Activated CD8-positive, alpha-beta memory T cell treated with anti-CD3 and anti-CD28 coated beads, Interleukin-2, amount 50 U/mL, for 4 hours (primary cell): ENCODE measurements at regions not wholly inside any gene's neighbourhood (a gene's known extent, or its start where the extent isn't known, plus 50 kb on each side); places are given as distances from the start of the nearest gene placed in this dataset.
A peak's percentile ranks its signal among the peaks of the same experiment; 100 is the strongest.

ENCODE experiments used
- DNase-seq: peaks from one replicate; pipeline ENCODE4 v3.0.0-alpha.2; 2020

- no peak for DNase-seq
Observed at GRCh38 chr9:79884546-79884945, 312.8 kb downstream of the TLE4 start.

- peak; percentile 40 for DNase-seq
Observed at GRCh38 chr9:79883073-79883645, 311.4 kb downstream of the TLE4 start.

GRCh38 chr9:79880626-79881025, 308.9 kb downstream of the TLE4 start:
- no peak for DNase-seq

- no peak for DNase-seq
Observed at GRCh38 chr9:79877943-79878602, 306.3 kb downstream of the TLE4 start.

GRCh38 chr9:79868567-79869189, 296.9 kb downstream of the TLE4 start:
- DNase-seq, result no peak

- no peak for DNase-seq
Observed at GRCh38 chr9:79862921-79863890, 291.4 kb downstream of the TLE4 start.

- DNase-seq, result no peak
Observed at GRCh38 chr9:79858508-79858907, 286.7 kb downstream of the TLE4 start.

GRCh38 chr9:79857188-79857587, 285.4 kb downstream of the TLE4 start:
- DNase-seq, result no peak

GRCh38 chr9:79847074-79847473, 275.3 kb downstream of the TLE4 start:
- DNase-seq, result no peak

- DNase-seq, result no peak
Observed at GRCh38 chr9:79829566-79830302, 258.0 kb downstream of the TLE4 start.

GRCh38 chr9:79824265-79824664, 252.5 kb downstream of the TLE4 start:
- DNase-seq, result no peak

GRCh38 chr9:79817438-79818004, 245.8 kb downstream of the TLE4 start:
- no peak for DNase-seq

- DNase-seq, result no peak
Observed at GRCh38 chr9:79813258-79813638, 241.5 kb downstream of the TLE4 start.

GRCh38 chr9:79812507-79813257, 240.9 kb downstream of the TLE4 start:
- DNase-seq, result no peak

- no peak for DNase-seq
Observed at GRCh38 chr9:79812099-79812498, 240.3 kb downstream of the TLE4 start.

- no peak for DNase-seq
Observed at GRCh38 chr9:79809931-79810330, 238.2 kb downstream of the TLE4 start.

- no peak for DNase-seq
Observed at GRCh38 chr9:79809316-79809876, 237.6 kb downstream of the TLE4 start.

- no peak for DNase-seq
Observed at GRCh38 chr9:79807971-79808370, 236.2 kb downstream of the TLE4 start.

- no peak for DNase-seq
Observed at GRCh38 chr9:79806086-79806485, 234.3 kb downstream of the TLE4 start.

GRCh38 chr9:79801459-79801858, 229.7 kb downstream of the TLE4 start:
- no peak for DNase-seq

- no peak for DNase-seq
Observed at GRCh38 chr9:79800578-79800977, 228.8 kb downstream of the TLE4 start.
